H54 (cell line): ENCODE measurements at regions not wholly inside any gene's neighbourhood (a gene's known extent, or its start where the extent isn't known, plus 50 kb on each side); places are given as distances from the start of the nearest gene placed in this dataset.
"Not testable (repeated sequence)": the region's sequence is repeated elsewhere in the genome, so short reads cannot be mapped to it uniquely, and the experiment has no call there.

Source experiments
- DNase-seq: peaks from one replicate; pipeline ENCODE4 v3.0.0; 2011; ENCODE audit warnings: low spot score, mixed read lengths; ENCODE audit not compliant: insufficient read length
- FAIRE-seq: peaks from 3 replicates; lab custom pipeline; 2011; peaks lifted over from hg19 to GRCh38; lab: Jason Lieb, UNC
- POLR2A ChIP-seq: IDR thresholded peaks from 2 replicates; pipeline ENCODE4 v1.6.1; 2011; ENCODE audit warnings: low read depth, mild to moderate bottlenecking, low read length

DNA sequence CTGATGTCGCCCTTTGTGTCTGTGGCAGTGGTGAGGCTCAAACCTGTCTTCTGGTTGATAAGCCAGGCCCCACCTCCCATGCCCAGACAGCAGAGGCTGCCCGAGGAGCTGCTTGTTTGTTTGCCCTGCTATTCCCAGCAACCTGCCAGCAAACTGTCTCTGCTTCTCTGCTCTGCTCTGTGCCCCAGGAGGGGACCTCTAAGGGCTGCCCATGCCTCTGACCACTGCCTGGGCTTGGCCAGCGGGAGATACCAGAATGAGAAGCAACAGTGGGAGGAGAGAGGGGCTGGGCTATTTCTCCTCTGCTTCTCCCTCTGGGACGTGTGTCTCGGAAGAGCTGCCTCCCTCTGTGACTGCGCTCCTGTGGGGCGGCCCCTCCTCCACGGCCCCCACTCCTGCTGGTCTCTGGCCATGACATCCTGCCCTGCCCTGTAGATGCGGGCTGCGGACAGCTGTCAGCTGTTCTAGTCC is 213.1 kb downstream of the RPLP1 start:
- TF ChIP-seq POLR2A: no peak
- FAIRE-seq (no peak), DNase-seq (no peak)

DNA sequence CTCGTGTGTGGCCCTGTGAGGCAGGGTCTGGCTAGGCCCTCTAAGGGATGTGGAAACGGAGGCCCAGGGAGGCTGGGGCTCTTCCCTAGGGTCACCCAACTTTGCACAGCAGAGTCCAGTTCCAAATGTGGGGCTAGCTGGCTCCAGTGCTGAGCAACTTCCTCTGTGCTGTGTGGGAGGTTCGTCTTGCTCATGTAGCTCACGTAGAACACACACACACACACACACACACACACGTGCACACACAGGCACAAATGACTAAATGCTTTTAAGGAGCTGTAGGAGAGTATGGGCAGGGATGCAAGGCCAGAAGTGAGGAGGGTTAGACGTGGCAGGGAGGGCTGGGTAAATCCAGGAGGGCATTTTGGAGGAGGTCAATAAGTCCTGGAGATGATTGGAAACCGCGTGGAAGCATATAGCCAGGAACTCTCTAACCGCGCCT is 213.8 kb downstream of the RPLP1 start:
- FAIRE-seq: no peak

DNA sequence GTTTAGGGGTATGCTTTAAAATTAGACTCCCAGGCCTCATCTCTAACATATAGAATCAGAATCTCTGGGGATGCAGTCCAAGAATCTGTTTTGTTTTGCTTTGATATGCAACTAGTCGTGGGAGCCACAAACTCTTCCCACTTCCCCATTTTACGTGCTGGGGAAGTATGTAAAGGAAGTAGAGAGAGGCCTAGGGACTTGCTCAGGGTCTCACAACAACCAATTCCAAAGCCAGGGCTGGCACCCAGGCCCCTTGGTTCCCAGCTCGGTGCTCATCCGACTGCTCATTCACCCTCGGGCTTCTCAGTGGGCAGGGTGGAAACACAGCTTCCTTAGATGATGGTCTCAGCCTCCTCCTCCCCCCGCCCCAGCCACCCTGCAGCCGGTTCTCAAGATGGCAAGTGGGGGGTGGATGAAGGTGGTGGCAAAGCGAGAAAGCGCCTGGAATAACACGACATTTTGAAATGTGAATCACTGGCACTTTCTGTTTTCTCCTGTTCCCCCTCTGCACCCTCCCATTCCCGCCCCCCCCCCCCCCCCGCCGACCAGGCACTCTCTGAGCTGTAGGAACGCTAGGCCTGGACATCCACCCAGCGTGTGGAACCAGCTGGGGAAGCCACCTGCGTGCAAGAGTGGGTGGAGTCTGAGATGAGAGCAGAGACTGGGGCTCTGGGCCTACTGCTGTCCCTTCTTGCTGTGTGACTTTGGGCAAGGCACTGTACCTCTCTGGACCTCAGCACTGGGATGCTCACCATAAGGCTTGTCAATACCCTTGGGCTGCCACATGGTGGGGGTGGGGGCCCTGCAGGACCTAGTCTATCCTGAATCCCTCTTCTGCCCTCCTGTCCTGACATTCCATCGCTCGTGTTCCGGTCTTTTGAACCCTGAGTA is 214.5 kb downstream of the RPLP1 start:
- FAIRE-seq (no peak), DNase-seq (no peak)
- no peak for TF ChIP-seq POLR2A

More for the DNA sequence above, 213.8 kb downstream of the RPLP1 start:
- no peak for TF ChIP-seq POLR2A
- no peak for DNase-seq

DNA sequence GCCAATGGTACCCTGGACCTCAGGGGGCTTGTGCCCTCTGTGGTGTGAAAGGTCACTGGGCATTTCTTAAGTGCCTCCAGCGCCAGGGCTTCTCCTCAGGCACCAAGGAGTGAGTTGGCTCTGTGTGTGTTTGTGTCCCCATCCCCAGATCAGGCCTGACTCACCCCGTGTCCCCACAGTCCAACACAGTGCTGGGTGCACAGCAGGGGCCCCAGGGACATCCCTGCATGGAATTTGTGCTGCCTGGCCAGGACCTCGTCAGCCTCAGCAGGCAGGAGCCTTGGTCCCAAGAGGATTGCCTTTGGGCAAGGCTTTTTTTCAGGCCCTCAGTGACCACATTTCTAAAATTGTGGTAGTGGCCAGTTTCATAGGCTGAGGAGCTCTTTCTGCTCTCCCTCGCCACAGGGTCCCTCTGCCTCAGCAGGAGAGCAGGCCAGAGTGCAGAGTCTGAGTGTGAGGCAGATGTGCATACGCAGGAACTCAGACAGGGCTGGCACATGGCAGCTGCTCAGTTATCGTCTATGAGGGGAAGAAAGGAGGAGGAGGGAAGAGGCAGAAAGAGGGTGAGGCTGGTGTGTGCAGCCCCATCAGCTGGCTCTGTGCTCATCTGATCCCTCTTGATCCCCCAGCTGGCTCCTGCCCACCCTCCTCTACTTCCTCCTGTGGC is 215.6 kb downstream of the RPLP1 start:
- FAIRE-seq (no peak), DNase-seq (no peak)

DNA sequence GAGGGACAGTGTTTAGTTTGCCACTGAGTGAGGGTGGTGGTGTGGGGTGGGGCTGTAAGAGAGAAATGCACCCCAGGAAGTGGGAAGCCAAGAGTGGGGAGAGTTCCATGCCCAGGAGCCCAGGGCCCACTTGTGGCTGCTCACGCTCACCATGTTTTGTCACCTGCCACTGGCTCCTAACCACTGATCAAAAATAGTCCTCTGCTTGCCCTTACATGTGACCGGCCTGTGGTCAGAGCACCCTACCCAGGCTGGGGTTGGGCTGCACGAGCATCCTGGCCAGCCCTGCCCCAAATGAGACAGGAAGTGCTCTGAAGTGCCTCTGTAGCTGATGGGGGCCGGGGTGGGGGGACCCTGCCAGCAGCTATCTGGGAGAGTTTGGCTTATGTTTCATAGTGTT is 216.3 kb downstream of the RPLP1 start:
- no peak for FAIRE-seq
- no peak for DNase-seq
- no peak for TF ChIP-seq POLR2A

More for the DNA sequence above, 215.6 kb downstream of the RPLP1 start:
- no peak for TF ChIP-seq POLR2A

DNA sequence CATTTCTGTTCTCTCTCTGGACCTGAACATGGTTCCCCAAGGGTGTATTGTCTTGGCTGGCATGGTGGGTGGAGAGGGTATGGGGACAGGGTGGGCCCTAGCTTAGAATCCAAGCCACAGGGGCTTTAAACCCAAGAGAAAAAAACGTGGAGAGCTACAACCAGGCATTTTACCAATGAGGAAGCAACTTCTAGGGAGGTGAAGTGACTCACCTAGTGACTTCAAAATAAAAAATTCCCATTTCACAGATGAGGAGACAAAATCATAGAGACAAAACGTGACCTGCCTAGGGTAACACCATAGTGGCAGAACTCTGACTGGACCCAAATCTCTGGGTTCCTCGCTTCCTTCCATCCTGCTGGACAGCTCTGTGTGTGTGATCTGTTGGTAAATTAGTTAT is 216.8 kb downstream of the RPLP1 start:
- TF ChIP-seq POLR2A: no peak
- FAIRE-seq: no peak
- DNase-seq: no peak

DNA sequence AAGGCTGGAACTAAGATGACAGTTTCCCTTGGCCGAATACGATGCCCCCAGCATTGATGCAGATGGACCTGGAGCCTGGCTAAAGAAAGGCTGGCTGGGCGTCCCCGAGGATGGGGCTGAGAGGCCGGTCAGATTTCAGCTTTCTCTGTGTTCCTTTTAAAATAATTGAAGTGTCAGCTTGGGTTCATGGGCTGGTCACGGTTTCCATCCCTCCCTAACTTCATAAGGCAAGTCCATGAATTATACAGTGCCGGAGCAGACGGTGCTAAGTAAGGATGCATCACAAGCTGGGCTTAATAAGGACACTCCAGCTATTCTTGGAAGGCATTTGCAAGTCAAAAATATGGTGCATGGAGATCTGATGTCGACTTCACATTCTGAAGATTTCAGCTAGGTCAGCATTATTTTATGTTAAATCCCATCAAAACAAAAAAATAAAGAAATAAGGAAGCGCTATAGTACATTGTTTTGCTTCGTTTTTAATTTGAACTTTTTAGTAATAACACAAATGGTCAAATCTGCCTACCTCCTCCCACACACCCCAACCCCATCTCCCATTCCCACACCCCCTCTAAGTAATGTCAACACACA is 220.8 kb downstream of the RPLP1 start:
- no peak for TF ChIP-seq POLR2A
- FAIRE-seq (no peak), DNase-seq (no peak)

DNA sequence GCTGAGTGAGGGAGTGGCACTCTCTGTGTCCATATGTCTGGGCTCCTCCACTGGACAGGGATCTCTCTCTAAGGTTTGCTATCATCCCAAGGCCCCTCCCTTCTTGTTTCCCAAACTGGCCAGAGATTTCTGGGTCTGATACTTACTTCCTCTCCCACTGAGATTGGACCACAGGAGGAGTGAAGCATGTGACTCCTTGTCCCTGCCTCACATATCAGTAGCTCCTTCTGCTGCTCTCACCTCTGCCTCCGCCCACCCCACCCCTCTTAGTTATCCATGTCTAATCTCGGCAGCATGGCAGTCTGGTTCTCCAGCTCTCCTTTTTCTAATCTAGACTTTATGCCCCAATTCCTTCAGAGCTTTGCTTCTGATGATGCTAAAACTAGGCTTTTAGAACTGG is 223.1 kb downstream of the RPLP1 start:
- TF ChIP-seq POLR2A: no peak
- FAIRE-seq (no peak), DNase-seq (no peak)

DNA sequence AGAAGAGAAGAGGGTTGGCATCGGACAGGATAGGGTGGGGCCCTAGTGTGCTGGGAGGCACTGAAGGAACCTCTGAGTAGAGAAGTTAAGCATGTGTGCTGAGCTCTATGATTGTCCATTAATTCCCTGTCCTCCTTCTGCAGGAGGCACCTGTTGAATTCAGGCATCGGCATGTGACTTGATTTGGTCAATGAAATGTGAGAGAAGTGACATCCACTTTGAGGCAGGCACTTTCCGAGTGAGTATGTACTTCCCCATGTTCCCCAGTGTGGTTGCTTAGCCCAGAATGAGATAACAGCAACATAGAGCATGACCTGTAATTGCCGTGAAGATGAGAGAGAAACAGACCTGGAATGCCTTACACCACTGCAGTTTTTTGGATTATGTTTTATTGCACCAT is 224.8 kb downstream of the RPLP1 start:
- DNase-seq (no peak), FAIRE-seq (no peak)
- no peak for TF ChIP-seq POLR2A

DNA sequence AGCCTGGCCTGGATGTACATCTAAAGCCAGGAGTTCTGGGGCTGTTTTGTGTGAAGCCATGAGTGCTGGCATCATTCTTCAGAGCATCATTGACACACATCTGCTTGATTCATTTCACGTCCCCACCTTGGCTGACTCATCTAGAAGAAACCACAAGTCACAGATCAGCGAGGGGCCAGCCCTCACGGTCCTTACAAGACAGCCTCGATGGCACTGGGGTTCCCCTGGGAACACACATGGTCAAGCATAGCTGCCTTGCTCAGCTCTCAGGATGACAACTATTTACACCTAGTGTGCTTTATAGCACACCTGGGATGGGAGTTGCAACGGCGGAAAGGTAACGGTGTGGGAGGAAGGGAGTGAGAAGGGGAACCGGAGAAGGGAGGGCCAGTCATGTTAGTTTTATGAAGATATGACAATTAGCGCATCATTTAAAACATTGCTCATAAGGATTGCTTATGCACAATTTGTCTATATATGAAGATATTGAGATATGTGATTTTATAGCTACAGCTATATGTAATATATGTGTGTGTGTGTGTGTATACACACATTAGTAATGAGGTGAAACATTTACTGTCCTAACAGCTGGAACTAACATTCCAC is 227.1 kb downstream of the RPLP1 start:
- no peak for DNase-seq
- FAIRE-seq: no peak

DNA sequence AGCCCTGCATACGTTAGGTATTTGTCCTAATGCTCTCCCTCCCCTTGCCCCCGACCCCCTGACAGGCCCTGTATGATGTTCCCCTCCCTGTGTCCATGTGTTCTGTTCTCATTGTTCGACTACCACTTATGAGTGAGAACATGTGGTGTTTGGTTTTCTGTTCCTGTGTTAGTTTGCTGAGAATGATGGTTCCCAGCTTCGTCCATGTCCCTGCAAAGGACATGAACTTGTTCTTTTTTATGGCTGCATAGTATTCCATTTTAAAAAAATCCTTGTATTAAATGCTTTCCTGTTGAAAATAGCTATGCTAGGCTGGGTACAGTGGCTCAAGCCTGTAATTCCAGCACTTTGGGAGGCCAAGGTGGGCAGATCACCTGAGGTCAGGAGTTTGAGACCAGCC is 232.2 kb downstream of the RPLP1 start:
- DNase-seq, FAIRE-seq: not testable (repeated sequence)

More for the DNA sequence above, 227.1 kb downstream of the RPLP1 start:
- TF ChIP-seq POLR2A: no peak

DNA sequence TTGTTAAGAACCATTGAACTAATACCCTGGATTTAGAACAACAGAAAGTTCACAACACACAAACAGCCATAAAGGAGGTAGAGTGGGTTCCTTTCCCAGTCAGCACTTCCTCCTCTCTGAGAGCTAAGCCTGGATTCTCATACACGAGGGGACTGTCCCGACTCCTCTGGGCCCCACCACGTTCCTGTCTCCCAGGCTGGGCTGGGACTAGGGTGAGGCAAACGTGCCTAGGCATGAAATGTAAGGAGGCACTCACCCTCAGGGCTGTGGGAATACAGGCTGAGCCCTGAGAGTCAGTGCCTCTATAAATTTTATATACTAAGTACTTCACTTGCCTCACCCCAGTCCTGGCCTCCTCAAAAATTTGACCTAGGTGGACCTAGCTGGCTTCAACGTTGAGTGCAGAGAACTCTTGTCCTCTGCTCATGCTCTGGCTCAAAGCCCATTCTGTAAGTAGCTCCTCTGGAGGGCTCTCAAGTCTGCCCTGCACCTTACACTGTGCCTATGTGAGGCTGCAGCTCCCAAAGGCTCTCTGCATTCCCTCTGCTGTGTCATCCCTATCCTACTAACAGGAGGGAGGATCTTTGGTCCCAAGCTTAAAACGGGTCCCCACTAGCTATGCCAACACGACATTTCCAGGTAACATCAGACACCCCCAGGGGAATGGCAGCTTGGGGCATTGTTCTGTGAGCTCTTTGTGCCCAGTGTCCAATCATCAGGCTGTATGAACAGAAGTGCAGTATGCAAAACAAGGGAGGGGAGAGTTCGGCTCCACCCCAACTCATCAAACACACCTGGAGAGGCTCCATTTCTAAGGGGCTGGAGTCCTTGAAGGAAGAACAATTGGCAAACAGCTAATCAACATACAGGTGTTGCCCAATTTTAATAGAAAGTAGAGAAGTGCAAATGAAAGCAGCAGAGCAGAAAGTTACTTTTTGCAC is 233.2 kb downstream of the RPLP1 start:
- no peak for DNase-seq
- no peak for FAIRE-seq
- no peak for TF ChIP-seq POLR2A

DNA sequence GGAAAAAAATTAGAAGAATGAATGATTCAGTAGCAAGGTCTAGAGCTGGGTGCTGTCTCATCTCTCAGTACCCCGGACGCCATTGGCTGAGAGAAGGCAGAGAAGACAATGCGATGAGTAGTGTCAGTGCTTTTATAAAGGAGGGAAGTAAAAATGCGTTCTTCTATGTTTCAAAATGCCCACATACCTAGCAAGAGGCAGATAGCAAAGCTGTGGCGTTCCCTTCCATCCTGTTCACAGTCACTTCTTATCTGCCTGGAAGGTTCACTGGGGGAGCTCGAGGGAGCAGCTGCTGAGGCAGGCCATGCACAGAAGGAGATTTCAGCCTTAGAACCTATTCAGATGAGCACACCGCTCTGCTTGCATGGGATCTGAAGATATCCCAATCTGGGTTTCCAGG is 234.0 kb downstream of the RPLP1 start:
- DNase-seq (no peak), FAIRE-seq (no peak)

More for the DNA sequence above, 234.0 kb downstream of the RPLP1 start:
- TF ChIP-seq POLR2A: no peak
